ENCODE measurements at regions not wholly inside any gene's neighbourhood (a gene's known extent, or its start where the extent isn't known, plus 50 kb on each side); places are given as distances from the start of the nearest gene placed in this dataset.

DNA sequence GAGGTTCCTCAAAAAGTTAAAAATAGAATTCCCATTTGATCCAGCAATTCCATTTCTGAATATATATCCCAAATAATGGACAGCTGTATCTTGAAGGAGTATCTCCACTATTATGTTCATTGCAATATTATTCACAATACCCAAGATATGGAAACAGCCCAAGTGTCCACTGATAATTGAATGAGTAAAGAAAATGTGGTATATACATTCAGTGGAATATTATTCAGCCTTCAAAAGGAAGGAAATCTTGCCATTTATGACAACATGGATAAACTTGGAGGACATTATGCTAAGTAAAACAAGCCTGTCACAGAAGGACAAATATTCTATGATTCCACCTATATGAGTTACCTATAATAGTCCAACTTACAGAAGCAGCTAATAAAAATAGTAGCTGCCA lies 979.0 kb downstream of the SLC6A15 start:
- TF ChIP-seq, protein P1, sequence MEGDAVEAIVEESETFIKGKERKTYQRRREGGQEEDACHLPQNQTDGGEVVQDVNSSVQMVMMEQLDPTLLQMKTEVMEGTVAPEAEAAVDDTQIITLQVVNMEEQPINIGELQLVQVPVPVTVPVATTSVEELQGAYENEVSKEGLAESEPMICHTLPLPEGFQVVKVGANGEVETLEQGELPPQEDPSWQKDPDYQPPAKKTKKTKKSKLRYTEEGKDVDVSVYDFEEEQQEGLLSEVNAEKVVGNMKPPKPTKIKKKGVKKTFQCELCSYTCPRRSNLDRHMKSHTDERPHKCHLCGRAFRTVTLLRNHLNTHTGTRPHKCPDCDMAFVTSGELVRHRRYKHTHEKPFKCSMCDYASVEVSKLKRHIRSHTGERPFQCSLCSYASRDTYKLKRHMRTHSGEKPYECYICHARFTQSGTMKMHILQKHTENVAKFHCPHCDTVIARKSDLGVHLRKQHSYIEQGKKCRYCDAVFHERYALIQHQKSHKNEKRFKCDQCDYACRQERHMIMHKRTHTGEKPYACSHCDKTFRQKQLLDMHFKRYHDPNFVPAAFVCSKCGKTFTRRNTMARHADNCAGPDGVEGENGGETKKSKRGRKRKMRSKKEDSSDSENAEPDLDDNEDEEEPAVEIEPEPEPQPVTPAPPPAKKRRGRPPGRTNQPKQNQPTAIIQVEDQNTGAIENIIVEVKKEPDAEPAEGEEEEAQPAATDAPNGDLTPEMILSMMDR (IDR thresholded peaks at IDR 0.05): no peak
- no peak for TF ChIP-seq EZH2 (IDR thresholded peaks at IDR 0.05)

Data from neural progenitor cell (in vitro differentiated cells).